Glutamatergic neuron (in vitro differentiated cells): ENCODE measurements at regions not wholly inside any gene's neighbourhood (a gene's known extent, or its start where the extent isn't known, plus 50 kb on each side); places are given as distances from the start of the nearest gene placed in this dataset.

ENCODE experiments used
- DNase-seq: peaks from one replicate; pipeline ENCODE4 v3.0.0; 2022
- H3K27ac Mint-ChIP-seq: one replicate; pipeline ENCODE4 v1.8.0; 2020; ENCODE audit warnings: mild to moderate bottlenecking, mixed read lengths, inconsistent platforms; ENCODE audit not compliant: unreplicated experiment
- H3K27me3 Mint-ChIP-seq: one replicate; pipeline ENCODE4 v1.8.0; 2020; ENCODE audit warnings: mild to moderate bottlenecking, moderate library complexity, mixed read lengths, inconsistent platforms; ENCODE audit not compliant: unreplicated experiment
- H3K36me3 Mint-ChIP-seq: one replicate; pipeline ENCODE4 v1.8.0; 2020; ENCODE audit warnings: mild to moderate bottlenecking, mixed read lengths, inconsistent platforms; ENCODE audit not compliant: unreplicated experiment
- H3K4me1 Mint-ChIP-seq: one replicate; pipeline ENCODE4 v1.8.0; 2020; ENCODE audit warnings: mild to moderate bottlenecking, low read depth, mixed read lengths, inconsistent platforms; ENCODE audit not compliant: unreplicated experiment
- H3K4me3 Mint-ChIP-seq: one replicate; pipeline ENCODE4 v1.8.0; 2020; ENCODE audit warnings: mild to moderate bottlenecking, mixed read lengths, inconsistent platforms; ENCODE audit not compliant: unreplicated experiment
- H3K9me3 Mint-ChIP-seq: one replicate; pipeline ENCODE4 v1.8.0; 2020; ENCODE audit warnings: mild to moderate bottlenecking, moderate library complexity, mixed read lengths, inconsistent platforms; ENCODE audit not compliant: unreplicated experiment
- CTCF ChIP-seq: fragments of 200-600 bp; sonication (generic); IDR thresholded peaks from one replicate; pipeline ENCODE4 v1.5.0; 2021; ENCODE audit not compliant: partially characterized antibody, unreplicated experiment

- Mint-ChIP-seq H3K36me3 (peaks cover 5% of the 10 kb centered on the region), H3K4me1 (peaks cover 11% of the 10 kb centered on the region), H3K27ac (no peak overlapping the region), H3K27me3 (peaks cover 2% of the 10 kb centered on the region), H3K9me3 (no peaks in the 10 kb centered on the region), H3K4me3 (no peak overlapping the region)
- TF ChIP-seq CTCF, result no peak
- DNase-seq, result no peak
Measured at GRCh38 chr10:3427950-3428354, 255.4 kb upstream of the PITRM1 start.

- H3K9me3 Mint-ChIP-seq, result no peaks in the 10 kb centered on the region
- no peak overlapping the region for H3K27ac Mint-ChIP-seq
- H3K27me3 Mint-ChIP-seq, result peaks cover 2% of the 10 kb centered on the region
- no peak for DNase-seq
- no peak overlapping the region for H3K4me3 Mint-ChIP-seq
- no peak for TF ChIP-seq CTCF
- H3K36me3 Mint-ChIP-seq, result peaks cover 5% of the 10 kb centered on the region
- H3K4me1 Mint-ChIP-seq, result peaks cover 11% of the 10 kb centered on the region
Measured at GRCh38 chr10:3427347-3427746, 254.8 kb upstream of the PITRM1 start.

- no peak for TF ChIP-seq CTCF
- Mint-ChIP-seq H3K36me3 (peaks cover 5% of the 10 kb centered on the region), H3K9me3 (peaks cover 2% of the 10 kb centered on the region), H3K4me1 (peaks cover 10% of the 10 kb centered on the region), H3K27ac (no peak overlapping the region), H3K27me3 (peaks cover 2% of the 10 kb centered on the region), H3K4me3 (no peak overlapping the region)
- no peak for DNase-seq
Measured at GRCh38 chr10:3426190-3426845, 253.7 kb upstream of the PITRM1 start.

DNA sequence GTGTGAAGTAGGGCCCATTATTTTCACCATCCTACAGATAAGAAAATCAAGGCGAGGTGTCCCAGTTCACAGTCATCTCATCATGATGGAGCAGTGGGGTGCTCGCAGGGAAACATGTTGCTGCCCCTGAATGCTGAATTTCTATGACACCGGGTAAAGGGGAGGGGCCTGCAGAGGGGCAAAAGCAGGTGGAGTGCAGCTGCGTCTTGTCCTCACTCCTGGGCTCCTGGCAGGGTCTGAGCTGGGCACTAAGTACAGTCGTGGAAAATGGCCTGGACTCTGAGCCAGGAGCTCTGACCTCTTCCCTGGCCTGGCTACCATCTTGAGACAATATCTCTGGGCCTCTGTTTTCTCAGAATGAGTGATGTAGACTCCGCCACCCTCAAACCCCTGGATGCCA is 253.1 kb upstream of the PITRM1 start:
- H3K36me3 Mint-ChIP-seq, result peaks cover 3% of the 10 kb centered on the region

More for the DNA sequence above, 253.1 kb upstream of the PITRM1 start:
- H3K9me3 Mint-ChIP-seq, result peaks cover 2% of the 10 kb centered on the region
- no peak overlapping the region for H3K27ac Mint-ChIP-seq
- no peak overlapping the region for H3K4me3 Mint-ChIP-seq
- DNase-seq, result no peak
- peaks cover 2% of the 10 kb centered on the region for H3K27me3 Mint-ChIP-seq
- no peak for TF ChIP-seq CTCF
- peaks cover 10% of the 10 kb centered on the region for H3K4me1 Mint-ChIP-seq
